ENCODE measurements at regions not wholly inside any gene's neighbourhood (a gene's known extent, or its start where the extent isn't known, plus 50 kb on each side); places are given as distances from the start of the nearest gene placed in this dataset.

DNA sequence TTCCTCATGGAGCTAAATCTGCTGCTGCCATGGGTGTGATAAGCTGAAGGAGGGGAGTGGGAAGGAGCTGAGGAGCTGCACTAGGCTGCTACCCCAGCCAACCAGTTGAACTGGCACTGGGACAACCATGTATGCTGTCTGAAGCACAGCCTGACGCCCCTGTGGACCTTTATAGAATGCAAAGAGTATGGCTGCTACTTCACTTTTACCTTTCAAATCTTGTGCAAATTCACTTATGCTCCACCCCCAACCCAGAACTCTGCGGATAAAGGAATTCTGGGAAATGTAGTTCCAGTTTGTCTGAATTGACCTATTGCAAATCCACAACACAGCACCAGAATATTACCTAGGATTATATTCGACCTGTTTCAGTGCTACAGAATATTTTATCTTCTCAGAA is 217.4 kb upstream of the SLC35B3 start (continued):
- no peak for TF ChIP-seq ZNF318 (CRISPR knock-in tag; IDR thresholded peaks at IDR 0.05)
- no peak for TF ChIP-seq SATB2 (CRISPR knock-in tag; IDR thresholded peaks at IDR 0.05)
- TF ChIP-seq ZFP36 (IDR thresholded peaks at IDR 0.05; ENCODE audit: borderline replicate concordance, low read depth, low read length, partially characterized antibody): no peak
- TF ChIP-seq ZBTB2 (CRISPR knock-in tag; IDR thresholded peaks at IDR 0.05; ENCODE audit: low read depth): no peak
- TF ChIP-seq TGIF2 (CRISPR knock-in tag; IDR thresholded peaks at IDR 0.05): 0 out of 2 replicates have a peak, but pooled peaks have one; percentile 32
- TF ChIP-seq ZBTB40 (IDR thresholded peaks at IDR 0.05): no peak
- TF ChIP-seq ZBTB40 (CRISPR knock-in tag; IDR thresholded peaks at IDR 0.05): no peak
- TF ChIP-seq, protein P1, sequence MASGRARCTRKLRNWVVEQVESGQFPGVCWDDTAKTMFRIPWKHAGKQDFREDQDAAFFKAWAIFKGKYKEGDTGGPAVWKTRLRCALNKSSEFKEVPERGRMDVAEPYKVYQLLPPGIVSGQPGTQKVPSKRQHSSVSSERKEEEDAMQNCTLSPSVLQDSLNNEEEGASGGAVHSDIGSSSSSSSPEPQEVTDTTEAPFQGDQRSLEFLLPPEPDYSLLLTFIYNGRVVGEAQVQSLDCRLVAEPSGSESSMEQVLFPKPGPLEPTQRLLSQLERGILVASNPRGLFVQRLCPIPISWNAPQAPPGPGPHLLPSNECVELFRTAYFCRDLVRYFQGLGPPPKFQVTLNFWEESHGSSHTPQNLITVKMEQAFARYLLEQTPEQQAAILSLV (CRISPR knock-in tag; IDR thresholded peaks at IDR 0.05; ENCODE audit: borderline replicate concordance): no peak
- TF ChIP-seq PRPF4 (IDR thresholded peaks at IDR 0.05; ENCODE audit: low read depth, low read length, poor library complexity, severe bottlenecking): no peak

All from HepG2 (cell line).